ENCODE measurements at regions not wholly inside any gene's neighbourhood (a gene's known extent, or its start where the extent isn't known, plus 50 kb on each side); places are given as distances from the start of the nearest gene placed in this dataset.
A peak's percentile ranks its signal among the peaks of the same experiment; 100 is the strongest.

DNA sequence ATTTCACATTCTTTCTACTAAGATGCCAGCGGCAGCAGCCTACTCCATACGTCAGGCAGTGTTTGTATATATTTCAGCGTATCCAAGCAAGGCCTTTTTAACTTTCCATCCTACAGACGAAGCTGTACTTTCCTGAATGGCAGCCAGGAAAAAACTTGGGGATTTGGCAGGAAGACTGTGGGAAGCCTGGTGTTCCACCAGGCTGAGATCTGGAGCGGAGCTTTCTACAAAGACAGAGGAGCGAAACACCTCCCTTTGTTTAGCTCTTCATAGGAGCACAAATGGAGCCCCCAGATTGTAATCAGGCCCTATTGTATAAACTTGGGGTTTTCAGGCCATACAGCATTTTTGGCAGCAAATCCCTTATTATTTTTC, 143.8 kb downstream of the TES start:
- no peak overlapping the region; the same call in 1 of the 2 replicates for H3K4me3 ChIP-seq (ENCODE audit: low read length)
- TF ChIP-seq, protein P1, sequence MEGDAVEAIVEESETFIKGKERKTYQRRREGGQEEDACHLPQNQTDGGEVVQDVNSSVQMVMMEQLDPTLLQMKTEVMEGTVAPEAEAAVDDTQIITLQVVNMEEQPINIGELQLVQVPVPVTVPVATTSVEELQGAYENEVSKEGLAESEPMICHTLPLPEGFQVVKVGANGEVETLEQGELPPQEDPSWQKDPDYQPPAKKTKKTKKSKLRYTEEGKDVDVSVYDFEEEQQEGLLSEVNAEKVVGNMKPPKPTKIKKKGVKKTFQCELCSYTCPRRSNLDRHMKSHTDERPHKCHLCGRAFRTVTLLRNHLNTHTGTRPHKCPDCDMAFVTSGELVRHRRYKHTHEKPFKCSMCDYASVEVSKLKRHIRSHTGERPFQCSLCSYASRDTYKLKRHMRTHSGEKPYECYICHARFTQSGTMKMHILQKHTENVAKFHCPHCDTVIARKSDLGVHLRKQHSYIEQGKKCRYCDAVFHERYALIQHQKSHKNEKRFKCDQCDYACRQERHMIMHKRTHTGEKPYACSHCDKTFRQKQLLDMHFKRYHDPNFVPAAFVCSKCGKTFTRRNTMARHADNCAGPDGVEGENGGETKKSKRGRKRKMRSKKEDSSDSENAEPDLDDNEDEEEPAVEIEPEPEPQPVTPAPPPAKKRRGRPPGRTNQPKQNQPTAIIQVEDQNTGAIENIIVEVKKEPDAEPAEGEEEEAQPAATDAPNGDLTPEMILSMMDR (conservative IDR thresholded peaks at IDR 0.05; ENCODE audit: low read length): no peak
- DNase-seq (ENCODE audit: low read depth): peak; percentile 83

- peak overlapping the region; percentile 26 for H3K4me3 ChIP-seq (ENCODE audit: low read length)
- peak; percentile 99 for DNase-seq (ENCODE audit: low read depth)
Measured at GRCh38 chr7:116354546-116355423, 144.4 kb downstream of the TES start.

GRCh38 chr7:116355424-116355765, 144.1 kb upstream of the CAV2 start:
- TF ChIP-seq, protein P1 (conservative IDR thresholded peaks at IDR 0.05; ENCODE audit: low read length): no peak
- H3K4me3 ChIP-seq (ENCODE audit: low read length): peak overlapping the region; percentile 26
- no peak for DNase-seq (ENCODE audit: low read depth)

More at GRCh38 chr7:116354546-116355423, 144.4 kb downstream of the TES start:
- TF ChIP-seq, protein P1 (conservative IDR thresholded peaks at IDR 0.05; ENCODE audit: low read length): no peak

DNA sequence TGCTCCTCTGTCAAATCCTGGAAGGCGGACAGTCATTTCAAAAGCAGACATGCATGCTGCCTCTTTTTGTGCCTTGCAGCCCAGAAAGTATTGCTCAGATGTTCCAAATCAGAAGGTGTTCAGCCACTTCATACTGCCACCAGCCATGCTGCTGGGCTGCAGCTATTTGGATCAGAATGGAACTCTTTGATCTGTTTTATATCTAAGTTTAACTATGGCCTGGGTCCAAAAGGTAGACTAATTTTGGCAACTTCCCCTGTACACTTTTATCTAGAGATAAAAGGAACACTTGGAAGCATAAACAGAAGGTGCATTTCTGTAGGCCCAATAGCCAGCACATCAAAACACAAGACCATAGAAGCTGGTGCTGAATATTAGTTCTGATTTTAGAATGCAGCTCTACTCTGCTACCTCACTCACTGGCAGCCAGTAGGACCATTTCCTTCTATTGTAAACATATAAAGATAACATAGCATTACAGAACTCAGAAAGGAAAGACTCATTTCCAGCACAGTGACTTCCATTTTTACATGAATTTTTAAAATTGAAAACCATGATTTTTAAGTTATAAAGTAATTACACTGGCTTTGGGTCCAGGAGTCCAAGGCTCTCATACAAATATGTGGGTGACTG, 143.1 kb upstream of the CAV2 start:
- no peak overlapping the region for H3K4me3 ChIP-seq (ENCODE audit: low read length)
- TF ChIP-seq, protein P1 (conservative IDR thresholded peaks at IDR 0.05; ENCODE audit: low read length): no peak
- no peak for DNase-seq (ENCODE audit: low read depth)

GRCh38 chr7:116356979-116357378, 142.6 kb upstream of the CAV2 start:
- H3K4me3 ChIP-seq (ENCODE audit: low read length): no peak overlapping the region
- no peak for DNase-seq (ENCODE audit: low read depth)
- TF ChIP-seq, protein P1 (conservative IDR thresholded peaks at IDR 0.05; ENCODE audit: low read length): no peak

DNA sequence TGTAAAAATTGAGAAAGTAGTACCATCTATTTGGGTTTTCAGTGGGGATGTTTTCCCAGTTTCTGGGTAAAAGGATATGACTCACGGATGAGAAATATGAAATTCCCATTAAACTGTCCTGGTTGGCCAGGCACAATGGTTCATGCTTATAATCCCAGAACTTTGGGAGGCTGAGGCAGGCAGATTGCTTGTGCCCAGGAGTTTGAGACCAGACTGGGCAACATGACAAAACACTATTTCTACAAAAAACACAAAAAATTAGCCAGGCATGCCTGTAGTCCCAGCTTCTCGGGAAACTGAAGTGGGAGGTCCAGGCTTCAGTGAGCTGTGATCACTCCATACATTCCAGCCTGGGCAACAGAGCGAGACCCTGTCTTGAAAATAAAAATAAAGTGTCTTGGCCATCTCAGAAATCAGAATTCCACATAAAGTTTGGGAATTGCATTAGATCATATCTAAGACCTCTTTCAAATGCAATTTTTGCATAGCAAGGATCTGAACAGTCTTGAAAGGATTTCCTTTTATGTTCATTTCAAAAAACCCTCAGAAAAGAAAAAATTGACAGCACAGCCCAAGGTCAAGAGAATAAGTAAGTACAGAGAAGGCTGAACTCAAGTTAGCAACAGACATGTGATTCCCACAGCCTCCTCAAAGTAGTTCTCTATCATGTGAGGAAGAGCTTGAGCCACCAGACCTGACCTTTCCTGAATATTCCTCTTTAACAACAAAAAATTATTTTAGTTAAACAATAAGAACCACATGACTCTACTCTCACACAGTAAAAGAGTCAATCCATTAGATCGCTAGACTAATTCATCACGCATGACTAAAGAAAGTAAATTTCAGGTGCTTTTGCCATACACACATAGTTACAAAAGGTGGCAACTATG, 141.5 kb upstream of the CAV2 start:
- peak; percentile 64 for DNase-seq (ENCODE audit: low read depth)
- H3K4me3 ChIP-seq (ENCODE audit: low read length): no peak overlapping the region
- TF ChIP-seq, protein P1 (conservative IDR thresholded peaks at IDR 0.05; ENCODE audit: low read length): no peak

All from AG10803 (cell line).